ENCODE measurements at regions not wholly inside any gene's neighbourhood (a gene's known extent, or its start where the extent isn't known, plus 50 kb on each side); places are given as distances from the start of the nearest gene placed in this dataset.

GRCh38 chr11:80487952-80488351 lies 1047.1 kb upstream of the TENM4 start:
- TF ChIP-seq CTCF (IDR thresholded peaks at IDR 0.05; ENCODE audit: insufficient read depth, low read length) (no peak), SPI1 (IDR thresholded peaks at IDR 0.05; ENCODE audit: borderline replicate concordance, low read depth) (no peak)
- TF ChIP-seq, protein P1, sequence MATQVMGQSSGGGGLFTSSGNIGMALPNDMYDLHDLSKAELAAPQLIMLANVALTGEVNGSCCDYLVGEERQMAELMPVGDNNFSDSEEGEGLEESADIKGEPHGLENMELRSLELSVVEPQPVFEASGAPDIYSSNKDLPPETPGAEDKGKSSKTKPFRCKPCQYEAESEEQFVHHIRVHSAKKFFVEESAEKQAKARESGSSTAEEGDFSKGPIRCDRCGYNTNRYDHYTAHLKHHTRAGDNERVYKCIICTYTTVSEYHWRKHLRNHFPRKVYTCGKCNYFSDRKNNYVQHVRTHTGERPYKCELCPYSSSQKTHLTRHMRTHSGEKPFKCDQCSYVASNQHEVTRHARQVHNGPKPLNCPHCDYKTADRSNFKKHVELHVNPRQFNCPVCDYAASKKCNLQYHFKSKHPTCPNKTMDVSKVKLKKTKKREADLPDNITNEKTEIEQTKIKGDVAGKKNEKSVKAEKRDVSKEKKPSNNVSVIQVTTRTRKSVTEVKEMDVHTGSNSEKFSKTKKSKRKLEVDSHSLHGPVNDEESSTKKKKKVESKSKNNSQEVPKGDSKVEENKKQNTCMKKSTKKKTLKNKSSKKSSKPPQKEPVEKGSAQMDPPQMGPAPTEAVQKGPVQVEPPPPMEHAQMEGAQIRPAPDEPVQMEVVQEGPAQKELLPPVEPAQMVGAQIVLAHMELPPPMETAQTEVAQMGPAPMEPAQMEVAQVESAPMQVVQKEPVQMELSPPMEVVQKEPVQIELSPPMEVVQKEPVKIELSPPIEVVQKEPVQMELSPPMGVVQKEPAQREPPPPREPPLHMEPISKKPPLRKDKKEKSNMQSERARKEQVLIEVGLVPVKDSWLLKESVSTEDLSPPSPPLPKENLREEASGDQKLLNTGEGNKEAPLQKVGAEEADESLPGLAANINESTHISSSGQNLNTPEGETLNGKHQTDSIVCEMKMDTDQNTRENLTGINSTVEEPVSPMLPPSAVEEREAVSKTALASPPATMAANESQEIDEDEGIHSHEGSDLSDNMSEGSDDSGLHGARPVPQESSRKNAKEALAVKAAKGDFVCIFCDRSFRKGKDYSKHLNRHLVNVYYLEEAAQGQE (IDR thresholded peaks at IDR 0.05; ENCODE audit: insufficient replicate concordance, low read depth), result no peak

Data from HL-60 (cell line).